ENCODE measurements at regions not wholly inside any gene's neighbourhood (a gene's known extent, or its start where the extent isn't known, plus 50 kb on each side); places are given as distances from the start of the nearest gene placed in this dataset.

GRCh38 chr6:140980265-140980887, 1152.3 kb upstream of the GJE1 start:
- no peaks in the 10 kb centered on the region for H3K9me3 ChIP-seq
- peaks cover 0 to 21% (median 6%) of the 10 kb centered on the region in 12 donors for H3K4me1 ChIP-seq
- ATAC-seq: peak in 1 of 4 donors; percentile 24
- WGBS, 4 donors: 52 to 73% (median 61%) methylated on average over 6 of the region's 6 CpGs
- intact Hi-C loops (cut with DNase I): loop anchor here in 1 of 10 donors (10.0 kb wide), 1 partner anchor 174 kb away; no protein-coding TSS in a partner anchor
- no peaks in the 10 kb centered on the region for H3K36me3 ChIP-seq
- no peak for DNase-seq
- TF ChIP-seq POLR2A (IDR thresholded peaks at IDR 0.05) (no peak), CTCF (IDR thresholded peaks at IDR 0.05) (peak in 3 of 12 donors; percentile 10 to 38 (median 13))
- H3K4me3 ChIP-seq: no peak overlapping the region
- peak overlapping the region in 11 of 12 donors; percentile 4 to 77 (median 42) for H3K27ac ChIP-seq
- H3K27me3 ChIP-seq: no peaks in the 10 kb centered on the region

GRCh38 chr6:140979642-140980091, 1153.1 kb upstream of the GJE1 start:
- WGBS, 4 donors: 19 to 24% (median 23%) methylated on average over 4 of the region's 4 CpGs
- no peak for TF ChIP-seq POLR2A (IDR thresholded peaks at IDR 0.05)
- no peak for TF ChIP-seq CTCF (IDR thresholded peaks at IDR 0.05)
- no peaks in the 10 kb centered on the region for H3K27me3 ChIP-seq
- peaks cover 0 to 21% (median 6%) of the 10 kb centered on the region in 12 donors for H3K4me1 ChIP-seq
- H3K27ac ChIP-seq: peak overlapping the region in 11 of 12 donors; percentile 11 to 77 (median 42)
- H3K9me3 ChIP-seq: peaks cover 0 to 3% (median 0%) of the 10 kb centered on the region in 12 donors
- DNase-seq (peak in 4 of 5 donors; percentile 13 to 35 (median 26)), ATAC-seq (peak; percentile 67 to 88 (median 81))
- no peaks in the 10 kb centered on the region for H3K36me3 ChIP-seq
- H3K4me3 ChIP-seq: no peak overlapping the region
- intact Hi-C loops (cut with DNase I): loop anchor here in 1 of 10 donors (10.0 kb wide), 1 partner anchor 175 kb away; no protein-coding TSS in a partner anchor

- H3K4me1 ChIP-seq: peaks cover 0 to 21% (median 6%) of the 10 kb centered on the region in 12 donors
- intact Hi-C loops (cut with DNase I): no loop called here
- H3K4me3 ChIP-seq: no peak overlapping the region
- H3K27me3 ChIP-seq: no peaks in the 10 kb centered on the region
- no peak for ATAC-seq
- TF ChIP-seq POLR2A (IDR thresholded peaks at IDR 0.05) (no peak), CTCF (IDR thresholded peaks at IDR 0.05) (no peak)
- H3K9me3 ChIP-seq: peaks cover 0 to 14% (median 0%) of the 10 kb centered on the region in 12 donors
- no peak overlapping the region for H3K27ac ChIP-seq
- 52 to 58% (median 55%) methylated on average over 2 of the region's 2 CpGs for WGBS, 4 donors
- DNase-seq: no peak
- H3K36me3 ChIP-seq: no peaks in the 10 kb centered on the region
Measured at GRCh38 chr6:140977403-140977802, 1155.3 kb upstream of the GJE1 start.

GRCh38 chr6:140976806-140977205, 1155.9 kb upstream of the GJE1 start:
- DNase-seq (no peak), ATAC-seq (no peak)
- Histone ChIP-seq H3K4me1 (peaks cover 0 to 21% (median 6%) of the 10 kb centered on the region in 12 donors), H3K27ac (no peak overlapping the region), H3K4me3 (no peak overlapping the region), H3K36me3 (no peaks in the 10 kb centered on the region), H3K27me3 (no peaks in the 10 kb centered on the region), H3K9me3 (peaks cover 0 to 18% (median 0%) of the 10 kb centered on the region in 12 donors)
- TF ChIP-seq CTCF (IDR thresholded peaks at IDR 0.05): no peak
- intact Hi-C loops (cut with DNase I): no loop called here
- 78 to 86% (median 84%) methylated on average over 3 of the region's 3 CpGs for WGBS, 4 donors

All from heart left ventricle (tissue), 16 donors.